Upper lobe of left lung (tissue), 6 donors: ENCODE measurements at regions not wholly inside any gene's neighbourhood (a gene's known extent, or its start where the extent isn't known, plus 50 kb on each side); places are given as distances from the start of the nearest gene placed in this dataset.

Experiments
- ATAC-seq, 2 donors: fragments of 200-7000 bp; cut with Tn5 transposase; one replicate each; pipeline ENCODE4 v1.9.1; 2022; ENCODE audit warnings: mild to moderate bottlenecking in 2 of 2, moderate library complexity in 2 of 2; ENCODE audit not compliant: low FRiP score in 2 of 2
- DNase-seq, 2 donors: peaks; one replicate each; pipeline ENCODE4 v3.0.0-alpha.2; 2019 to 2020
- H3K27ac ChIP-seq, 4 donors: fragments of 200-600 bp; sonication (generic); one replicate each; pipeline ENCODE4 v1.5.1; 2016 to 2019
- H3K27me3 ChIP-seq, 4 donors: fragments of 200-600 bp; sonication (generic); one replicate each; pipeline ENCODE4 v1.5.1; 2017 to 2019
- H3K36me3 ChIP-seq, 4 donors: fragments of 200-600 bp; sonication (generic); one replicate each; pipeline ENCODE4 v1.5.1; 2016 to 2019
- H3K4me1 ChIP-seq, 4 donors: fragments of 200-600 bp; sonication (generic); one replicate each; pipeline ENCODE4 v1.5.1; 2018 to 2019
- H3K4me3 ChIP-seq, 4 donors: fragments of 200-600 bp; sonication (generic); one replicate each; pipeline ENCODE4 v1.5.1; 2017 to 2019; ENCODE audit warnings: mild to moderate bottlenecking in 2 of 4, moderate library complexity in 1 of 4
- H3K9me3 ChIP-seq, 4 donors: fragments of 200-600 bp; sonication (generic); one replicate each; pipeline ENCODE4 v1.5.1; 2018 to 2019
- CTCF ChIP-seq, 6 experiments: fragments of 450-650 bp in 4 of 6; fragments of 200-600 bp in 2 of 6; sonication (generic) in 2 of 6; IDR thresholded peaks; one replicate each; pipeline ENCODE4 v1.5.1; 2016 to 2019; ENCODE audit warnings: antibody characterized with exemption in 6 of 6
- EP300 ChIP-seq, 4 donors: sonication (generic); formaldehyde crosslinking; IDR thresholded peaks; one replicate each; pipeline ENCODE4 v1.5.1; 2017; ENCODE audit warnings: antibody characterized with exemption in 4 of 4, control low read depth in 2 of 4
- POLR2A ChIP-seq, 4 donors: fragments of 450-650 bp; IDR thresholded peaks; one replicate each; pipeline ENCODE4 v1.5.1; 2016 to 2017; ENCODE audit warnings: antibody characterized with exemption in 4 of 4, mild to moderate bottlenecking in 2 of 4
- POLR2AphosphoS5 ChIP-seq, 2 donors: sonication (generic); formaldehyde crosslinking; IDR thresholded peaks; one replicate each; pipeline ENCODE4 v1.5.1; 2017; ENCODE audit warnings: antibody characterized with exemption in 2 of 2
- WGBS, 2 donors: methylation state at CpG; one replicate each; pipeline ENCODE4 v1.1.5; 2017 to 2018; 5-methylcytosine and 5-hydroxymethylcytosine counted together
- donor health status: DM: no; HTN: no; CAD: no; lungs with moderate emphysema.
- donor health status: DM: no; HTN: yes; CAD: no; lungs with severe emphysema.

- 68 to 85% methylated on average over 5 of the region's 5 CpGs for WGBS, 2 donors
- peaks cover 0 to 6% (median 0%) of the 10 kb centered on the region in 4 donors for H3K9me3 ChIP-seq
- DNase-seq: no peak
These were observed 98.1 kb upstream of the SPOPL start for GRCh38 chr2:138403431-138403927.

GRCh38 chr2:138414014-138414413 is 87.6 kb upstream of the SPOPL start:
- DNase-seq (no peak), ATAC-seq (no peak)
- whole genome bisulfite sequencing, 2 donors: 96% methylated on average over 1 of the region's 1 CpG
- H3K4me3 ChIP-seq: no peak overlapping the region
- TF ChIP-seq POLR2AphosphoS5 (IDR thresholded peaks at IDR 0.05): no peak
- no peak for TF ChIP-seq EP300 (IDR thresholded peaks at IDR 0.05)
- no peak for TF ChIP-seq POLR2A (IDR thresholded peaks at IDR 0.05)
- no peak for TF ChIP-seq CTCF (IDR thresholded peaks at IDR 0.05)
- H3K4me1 ChIP-seq: no peaks in the 10 kb centered on the region
- H3K27ac ChIP-seq: no peak overlapping the region
- peaks cover 0 to 14% (median 2%) of the 10 kb centered on the region in 4 donors for H3K9me3 ChIP-seq
- H3K27me3 ChIP-seq: no peaks in the 10 kb centered on the region
- no peaks in the 10 kb centered on the region for H3K36me3 ChIP-seq

More at GRCh38 chr2:138403431-138403927, 98.1 kb upstream of the SPOPL start:
- Histone ChIP-seq H3K27ac (no peak overlapping the region), H3K4me3 (no peak overlapping the region), H3K4me1 (no peaks in the 10 kb centered on the region), H3K27me3 (no peaks in the 10 kb centered on the region), H3K36me3 (no peaks in the 10 kb centered on the region)
- no peak for ATAC-seq
- TF ChIP-seq EP300 (IDR thresholded peaks at IDR 0.05) (no peak), CTCF (IDR thresholded peaks at IDR 0.05) (no peak), POLR2AphosphoS5 (IDR thresholded peaks at IDR 0.05) (no peak), POLR2A (IDR thresholded peaks at IDR 0.05) (no peak)

GRCh38 chr2:138415985-138416384 is 85.6 kb upstream of the SPOPL start:
- TF ChIP-seq CTCF (IDR thresholded peaks at IDR 0.05) (no peak), EP300 (IDR thresholded peaks at IDR 0.05) (no peak), POLR2A (IDR thresholded peaks at IDR 0.05) (no peak)
- H3K27ac ChIP-seq: no peak overlapping the region
- H3K4me1 ChIP-seq: no peaks in the 10 kb centered on the region
- no peaks in the 10 kb centered on the region for H3K27me3 ChIP-seq
- DNase-seq (no peak), ATAC-seq (no peak)
- H3K36me3 ChIP-seq: no peaks in the 10 kb centered on the region
- no peak overlapping the region for H3K4me3 ChIP-seq
- H3K9me3 ChIP-seq: peaks cover 0 to 5% (median 2%) of the 10 kb centered on the region in 4 donors
- 57% methylated on average over 5 of the region's 5 CpGs for WGBS, 2 donors

- DNase-seq (no peak), ATAC-seq (no peak)
- Histone ChIP-seq H3K36me3 (no peaks in the 10 kb centered on the region), H3K27ac (no peak overlapping the region), H3K4me1 (peaks cover 0 to 7% (median 0%) of the 10 kb centered on the region in 4 donors), H3K4me3 (no peak overlapping the region), H3K9me3 (peaks cover 0 to 4% (median 0%) of the 10 kb centered on the region in 4 donors), H3K27me3 (no peaks in the 10 kb centered on the region)
- 90 to 96% methylated on average over 2 of the region's 2 CpGs for WGBS, 2 donors
- TF ChIP-seq POLR2AphosphoS5 (IDR thresholded peaks at IDR 0.05) (no peak), EP300 (IDR thresholded peaks at IDR 0.05) (no peak)
These were observed 83.1 kb upstream of the SPOPL start for GRCh38 chr2:138418453-138418852.

GRCh38 chr2:138421315-138421970 is 80.1 kb upstream of the SPOPL start:
- H3K36me3 ChIP-seq: no peaks in the 10 kb centered on the region
- ATAC-seq (peak in 1 of 2 donors; percentile 28), DNase-seq (no peak)
- no peak overlapping the region for H3K27ac ChIP-seq
- no peak overlapping the region for H3K4me3 ChIP-seq
- peaks cover 0 to 9% (median 1%) of the 10 kb centered on the region in 4 donors for H3K9me3 ChIP-seq
- no peaks in the 10 kb centered on the region for H3K27me3 ChIP-seq
- 68 to 77% methylated on average over 3 of the region's 3 CpGs for WGBS, 2 donors
- TF ChIP-seq POLR2AphosphoS5 (IDR thresholded peaks at IDR 0.05) (no peak), CTCF (IDR thresholded peaks at IDR 0.05) (no peak), EP300 (IDR thresholded peaks at IDR 0.05) (no peak)
- H3K4me1 ChIP-seq: peaks cover 0 to 7% (median 0%) of the 10 kb centered on the region in 4 donors
